Neural cell (in vitro differentiated cells): ENCODE measurements at regions not wholly inside any gene's neighbourhood (a gene's known extent, or its start where the extent isn't known, plus 50 kb on each side); places are given as distances from the start of the nearest gene placed in this dataset.

Experiments
- MXI1 ChIP-seq: fragments of 450-650 bp; conservative IDR thresholded peaks from 2 replicates; pipeline ENCODE4 v1.6.1; 2014; ENCODE audit warnings: antibody characterized with exemption, mild to moderate bottlenecking; ENCODE audit not compliant: poor library complexity, severe bottlenecking
- POLR2AphosphoS5 ChIP-seq: IDR thresholded peaks from 2 replicates; pipeline ENCODE4 v1.6.1; 2012
- SMC3 ChIP-seq: fragments of 450-650 bp; conservative IDR thresholded peaks from 2 replicates; pipeline ENCODE4 v1.6.1; 2014; ENCODE audit warnings: antibody characterized with exemption, mild to moderate bottlenecking, moderate library complexity; ENCODE audit not compliant: poor library complexity
- TF ChIP-seq, protein P1 (sequence below): fragments of 450-650 bp; IDR thresholded peaks from 2 replicates; pipeline ENCODE4 v1.5.1; 2014; ENCODE audit warnings: antibody characterized with exemption, mild to moderate bottlenecking, moderate library complexity; ENCODE audit not compliant: poor library complexity, severe bottlenecking

GRCh38 chr5:174306345-174307030, 261.0 kb downstream of the NSG2 start:
- no peak for TF ChIP-seq MXI1
- TF ChIP-seq, protein P1, sequence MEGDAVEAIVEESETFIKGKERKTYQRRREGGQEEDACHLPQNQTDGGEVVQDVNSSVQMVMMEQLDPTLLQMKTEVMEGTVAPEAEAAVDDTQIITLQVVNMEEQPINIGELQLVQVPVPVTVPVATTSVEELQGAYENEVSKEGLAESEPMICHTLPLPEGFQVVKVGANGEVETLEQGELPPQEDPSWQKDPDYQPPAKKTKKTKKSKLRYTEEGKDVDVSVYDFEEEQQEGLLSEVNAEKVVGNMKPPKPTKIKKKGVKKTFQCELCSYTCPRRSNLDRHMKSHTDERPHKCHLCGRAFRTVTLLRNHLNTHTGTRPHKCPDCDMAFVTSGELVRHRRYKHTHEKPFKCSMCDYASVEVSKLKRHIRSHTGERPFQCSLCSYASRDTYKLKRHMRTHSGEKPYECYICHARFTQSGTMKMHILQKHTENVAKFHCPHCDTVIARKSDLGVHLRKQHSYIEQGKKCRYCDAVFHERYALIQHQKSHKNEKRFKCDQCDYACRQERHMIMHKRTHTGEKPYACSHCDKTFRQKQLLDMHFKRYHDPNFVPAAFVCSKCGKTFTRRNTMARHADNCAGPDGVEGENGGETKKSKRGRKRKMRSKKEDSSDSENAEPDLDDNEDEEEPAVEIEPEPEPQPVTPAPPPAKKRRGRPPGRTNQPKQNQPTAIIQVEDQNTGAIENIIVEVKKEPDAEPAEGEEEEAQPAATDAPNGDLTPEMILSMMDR: no peak
- no peak for TF ChIP-seq POLR2AphosphoS5
- TF ChIP-seq SMC3: no peak
